BE2C (cell line): ENCODE measurements at regions not wholly inside any gene's neighbourhood (a gene's known extent, or its start where the extent isn't known, plus 50 kb on each side); places are given as distances from the start of the nearest gene placed in this dataset.
"Not testable (repeated sequence)": the region's sequence is repeated elsewhere in the genome, so short reads cannot be mapped to it uniquely, and the experiment has no call there.

Source experiments
- DNase-seq: peaks from one replicate; pipeline ENCODE4 v3.0.0-alpha.2; 2020
- H3K27me3 ChIP-seq: fragments of 250-450 bp; sonication (Bioruptor Pico); 2 replicates; pipeline ENCODE4 v1.5.1; 2020; ENCODE audit warnings: mild to moderate bottlenecking
- H3K36me3 ChIP-seq: fragments of 250-450 bp; sonication (Bioruptor Pico); 2 replicates; pipeline ENCODE4 v1.5.1; 2020; ENCODE audit warnings: mild to moderate bottlenecking
- H3K4me1 ChIP-seq: fragments of 250-450 bp; sonication (Bioruptor Pico); 2 replicates; pipeline ENCODE4 v1.5.1; 2020
- H3K4me3 ChIP-seq: 2 replicates; pipeline ENCODE4 v1.5.1; 2011; ENCODE audit warnings: low read depth, low read length
- H3K9me3 ChIP-seq: fragments of 250-450 bp; sonication (Bioruptor Pico); 2 replicates; pipeline ENCODE4 v1.5.1; 2020
- CTCF ChIP-seq: IDR thresholded peaks from 2 replicates; pipeline ENCODE4 v1.5.1; 2012; ENCODE audit warnings: mild to moderate bottlenecking, low read depth, low read length

- no peak overlapping the region for H3K4me3 ChIP-seq
- no peaks in the 10 kb centered on the region for H3K27me3 ChIP-seq
- no peaks in the 10 kb centered on the region for H3K36me3 ChIP-seq
- H3K9me3 ChIP-seq, result no peaks in the 10 kb centered on the region
- no peak for TF ChIP-seq CTCF
- no peaks in the 10 kb centered on the region for H3K4me1 ChIP-seq
- no peak for DNase-seq
Observed at GRCh38 chr10:81728692-81729091, 146.3 kb upstream of the NRG3 start.

- H3K9me3 ChIP-seq, result no peaks in the 10 kb centered on the region
- no peak for DNase-seq
- H3K4me1 ChIP-seq, result no peaks in the 10 kb centered on the region
- TF ChIP-seq CTCF, result no peak
- H3K27me3 ChIP-seq, result no peaks in the 10 kb centered on the region
- no peak overlapping the region for H3K4me3 ChIP-seq
- no peaks in the 10 kb centered on the region for H3K36me3 ChIP-seq
Observed at GRCh38 chr10:81730891-81731290, 144.1 kb upstream of the NRG3 start.

GRCh38 chr10:81733542-81733941, 141.5 kb upstream of the NRG3 start:
- no peaks in the 10 kb centered on the region for H3K4me1 ChIP-seq
- no peaks in the 10 kb centered on the region for H3K36me3 ChIP-seq
- TF ChIP-seq CTCF, result no peak
- no peaks in the 10 kb centered on the region for H3K27me3 ChIP-seq
- no peak for DNase-seq
- no peaks in the 10 kb centered on the region for H3K9me3 ChIP-seq
- no peak overlapping the region for H3K4me3 ChIP-seq

- H3K4me1 ChIP-seq, DNase-seq, H3K27me3 ChIP-seq, H3K4me3 ChIP-seq, H3K36me3 ChIP-seq, H3K9me3 ChIP-seq: not testable (repeated sequence)
Observed at GRCh38 chr10:81735167-81735566, 139.8 kb upstream of the NRG3 start.

GRCh38 chr10:81759111-81759510, 115.9 kb upstream of the NRG3 start:
- Histone ChIP-seq H3K9me3 (no peaks in the 10 kb centered on the region), H3K36me3 (no peaks in the 10 kb centered on the region), H3K4me3 (no peak overlapping the region), H3K27me3 (no peaks in the 10 kb centered on the region), H3K4me1 (no peaks in the 10 kb centered on the region)
- DNase-seq, result no peak
- no peak for TF ChIP-seq CTCF

- H3K4me1 ChIP-seq, result no peaks in the 10 kb centered on the region
- no peaks in the 10 kb centered on the region for H3K9me3 ChIP-seq
- no peak for TF ChIP-seq CTCF
- H3K36me3 ChIP-seq, result no peaks in the 10 kb centered on the region
- H3K4me3 ChIP-seq, result no peak overlapping the region
- DNase-seq, result no peak
- H3K27me3 ChIP-seq, result no peaks in the 10 kb centered on the region
Observed at GRCh38 chr10:81784111-81784597, 90.8 kb upstream of the NRG3 start.

- Histone ChIP-seq H3K36me3 (no peaks in the 10 kb centered on the region), H3K27me3 (no peaks in the 10 kb centered on the region; the same call in 1 of the 2 replicates), H3K4me3 (no peak overlapping the region), H3K9me3 (no peaks in the 10 kb centered on the region), H3K4me1 (no peaks in the 10 kb centered on the region)
- no peak for DNase-seq
- TF ChIP-seq CTCF, result no peak
Observed at GRCh38 chr10:81792729-81793128, 82.3 kb upstream of the NRG3 start.
